Kidney (tissue), 13 donors: ENCODE measurements at regions not wholly inside any gene's neighbourhood (a gene's known extent, or its start where the extent isn't known, plus 50 kb on each side); places are given as distances from the start of the nearest gene placed in this dataset.
A peak's percentile ranks its signal among the peaks of the same experiment; 100 is the strongest.

Source experiments
- DNase-seq, 5 donors: peaks; one replicate each; pipeline ENCODE4 v3.0.0-alpha.2; 2013 to 2020
- FAIRE-seq: peaks from 2 replicates; lab custom pipeline; 2012; peaks lifted over from hg19 to GRCh38; lab: Jason Lieb, UNC
- H3K27ac ChIP-seq, 2 donors: one replicate each; pipeline ENCODE4 v1.7.0; 2013; ENCODE audit warnings: low read depth in 2 of 2, low read length in 2 of 2, inconsistent platforms in 1 of 2
- H3K27me3 ChIP-seq: one replicate; pipeline ENCODE4 v1.7.1; 2013; ENCODE audit warnings: low read length, inconsistent platforms; ENCODE audit not compliant: control insufficient read depth, insufficient read depth
- H3K36me3 ChIP-seq, 3 donors: one replicate each; pipeline versions ENCODE4 v1.7.0 to v1.7.1; 2013; ENCODE audit warnings: low read length in 3 of 3, control low read depth in 1 of 3, inconsistent platforms in 1 of 3; ENCODE audit not compliant: insufficient read depth in 3 of 3, control insufficient read depth in 2 of 3
- H3K4me1 ChIP-seq, 3 donors: one replicate each; pipeline versions ENCODE4 v1.7.0 to v1.7.1; 2013; ENCODE audit warnings: low read length in 3 of 3, inconsistent platforms in 1 of 3, low read depth in 1 of 3; ENCODE audit not compliant: control insufficient read depth in 2 of 3, insufficient read depth in 2 of 3
- H3K4me3 ChIP-seq, 3 donors: one replicate each; pipeline versions ENCODE4 v1.7.0 to v1.8.1; 2013; ENCODE audit warnings: low read length in 3 of 3, control low read depth in 1 of 3, inconsistent platforms in 1 of 3
- H3K9ac ChIP-seq, 3 donors: one replicate each; pipeline versions ENCODE4 v1.7.0 to v1.7.1; 2013; ENCODE audit warnings: low read length in 3 of 3, control low read depth in 1 of 3, inconsistent platforms in 1 of 3
- H3K9me3 ChIP-seq, 3 donors: one replicate each; pipeline versions ENCODE4 v1.7.0 to v1.7.1; 2013; ENCODE audit warnings: low read length in 3 of 3, control low read depth in 1 of 3, inconsistent platforms in 1 of 3; ENCODE audit not compliant: control insufficient read depth in 2 of 3, insufficient read depth in 1 of 3
- intact Hi-C: fragments of 100-400 bp; cut with DNase I; formaldehyde crosslinking; loops from one replicate; pipeline ENCODE4 v1.11.1; 2022
- TF ChIP-seq, protein P1 (sequence below): IDR thresholded peaks from 3 replicates; pipeline ENCODE4 v1.5.1; 2012; ENCODE audit warnings: mild to moderate bottlenecking, moderate library complexity, borderline replicate concordance; ENCODE audit not compliant: insufficient read depth; ENCODE audit errors: extremely low read depth
- donor health status: control.
- donor health status: control.
- donor health status: control.
- donor health status: control.
- donor health status: control.
- donor health status: DM: yes; HTN: yes; CAD: no.
- donor health status: Normal renal cell carcinoma (clear cell type).

- Histone ChIP-seq H3K36me3 (no peaks in the 10 kb centered on the region), H3K4me1 (peaks cover 0 to 2% (median 0%) of the 10 kb centered on the region in 3 donors), H3K9ac (no peak overlapping the region), H3K27ac (no peak overlapping the region), H3K9me3 (no peaks in the 10 kb centered on the region), H3K4me3 (no peak overlapping the region), H3K27me3 (peaks cover 23% of the 10 kb centered on the region)
- DNase-seq (peak in 2 of 5 donors; percentile 23 to 30), FAIRE-seq (no peak)
- intact Hi-C loops: no loop called here
- TF ChIP-seq, protein P1, sequence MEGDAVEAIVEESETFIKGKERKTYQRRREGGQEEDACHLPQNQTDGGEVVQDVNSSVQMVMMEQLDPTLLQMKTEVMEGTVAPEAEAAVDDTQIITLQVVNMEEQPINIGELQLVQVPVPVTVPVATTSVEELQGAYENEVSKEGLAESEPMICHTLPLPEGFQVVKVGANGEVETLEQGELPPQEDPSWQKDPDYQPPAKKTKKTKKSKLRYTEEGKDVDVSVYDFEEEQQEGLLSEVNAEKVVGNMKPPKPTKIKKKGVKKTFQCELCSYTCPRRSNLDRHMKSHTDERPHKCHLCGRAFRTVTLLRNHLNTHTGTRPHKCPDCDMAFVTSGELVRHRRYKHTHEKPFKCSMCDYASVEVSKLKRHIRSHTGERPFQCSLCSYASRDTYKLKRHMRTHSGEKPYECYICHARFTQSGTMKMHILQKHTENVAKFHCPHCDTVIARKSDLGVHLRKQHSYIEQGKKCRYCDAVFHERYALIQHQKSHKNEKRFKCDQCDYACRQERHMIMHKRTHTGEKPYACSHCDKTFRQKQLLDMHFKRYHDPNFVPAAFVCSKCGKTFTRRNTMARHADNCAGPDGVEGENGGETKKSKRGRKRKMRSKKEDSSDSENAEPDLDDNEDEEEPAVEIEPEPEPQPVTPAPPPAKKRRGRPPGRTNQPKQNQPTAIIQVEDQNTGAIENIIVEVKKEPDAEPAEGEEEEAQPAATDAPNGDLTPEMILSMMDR: no peak
Observed at GRCh38 chr19:30222992-30223865, 149.0 kb upstream of the ZNF536 start.

- Histone ChIP-seq H3K9ac (no peak overlapping the region), H3K27ac (no peak overlapping the region), H3K27me3 (peaks cover 24% of the 10 kb centered on the region), H3K9me3 (no peaks in the 10 kb centered on the region), H3K4me3 (no peak overlapping the region), H3K4me1 (peaks cover 0 to 2% (median 0%) of the 10 kb centered on the region in 3 donors), H3K36me3 (no peaks in the 10 kb centered on the region)
- intact Hi-C loops: no loop called here
- TF ChIP-seq, protein P1: no peak
- DNase-seq (peak in 1 of 5 donors; percentile 20), FAIRE-seq (no peak)
Observed at GRCh38 chr19:30223866-30224688, 148.1 kb upstream of the ZNF536 start.

GRCh38 chr19:30224689-30225606 lies 147.2 kb upstream of the ZNF536 start:
- DNase-seq (peak in 4 of 5 donors; percentile 31 to 75 (median 57)), FAIRE-seq (no peak)
- TF ChIP-seq, protein P1: no peak
- no peaks in the 10 kb centered on the region for H3K9me3 ChIP-seq
- H3K27me3 ChIP-seq: peaks cover 25% of the 10 kb centered on the region
- no peak overlapping the region for H3K9ac ChIP-seq
- no peaks in the 10 kb centered on the region for H3K36me3 ChIP-seq
- peak overlapping the region in 1 of 3 donors; percentile 28 for H3K4me3 ChIP-seq
- intact Hi-C loops: no loop called here
- H3K27ac ChIP-seq: no peak overlapping the region
- peaks cover 0 to 2% (median 0%) of the 10 kb centered on the region in 3 donors for H3K4me1 ChIP-seq
